VCaP (cell line): ENCODE measurements at regions not wholly inside any gene's neighbourhood (a gene's known extent, or its start where the extent isn't known, plus 50 kb on each side); places are given as distances from the start of the nearest gene placed in this dataset.
"Not testable (repeated sequence)": the region's sequence is repeated elsewhere in the genome, so short reads cannot be mapped to it uniquely, and the experiment has no call there.

Experiments
- H3K27ac ChIP-seq: fragments of 450-650 bp; 2 replicates; pipeline ENCODE4 v1.5.1; 2017
- TF ChIP-seq, protein P1 (sequence below): fragments of 450-650 bp; conservative IDR thresholded peaks from 2 replicates; pipeline ENCODE4 v1.5.1; 2017; ENCODE audit warnings: mild to moderate bottlenecking, moderate library complexity

- H3K27ac ChIP-seq = no peak overlapping the region
- TF ChIP-seq, protein P1, sequence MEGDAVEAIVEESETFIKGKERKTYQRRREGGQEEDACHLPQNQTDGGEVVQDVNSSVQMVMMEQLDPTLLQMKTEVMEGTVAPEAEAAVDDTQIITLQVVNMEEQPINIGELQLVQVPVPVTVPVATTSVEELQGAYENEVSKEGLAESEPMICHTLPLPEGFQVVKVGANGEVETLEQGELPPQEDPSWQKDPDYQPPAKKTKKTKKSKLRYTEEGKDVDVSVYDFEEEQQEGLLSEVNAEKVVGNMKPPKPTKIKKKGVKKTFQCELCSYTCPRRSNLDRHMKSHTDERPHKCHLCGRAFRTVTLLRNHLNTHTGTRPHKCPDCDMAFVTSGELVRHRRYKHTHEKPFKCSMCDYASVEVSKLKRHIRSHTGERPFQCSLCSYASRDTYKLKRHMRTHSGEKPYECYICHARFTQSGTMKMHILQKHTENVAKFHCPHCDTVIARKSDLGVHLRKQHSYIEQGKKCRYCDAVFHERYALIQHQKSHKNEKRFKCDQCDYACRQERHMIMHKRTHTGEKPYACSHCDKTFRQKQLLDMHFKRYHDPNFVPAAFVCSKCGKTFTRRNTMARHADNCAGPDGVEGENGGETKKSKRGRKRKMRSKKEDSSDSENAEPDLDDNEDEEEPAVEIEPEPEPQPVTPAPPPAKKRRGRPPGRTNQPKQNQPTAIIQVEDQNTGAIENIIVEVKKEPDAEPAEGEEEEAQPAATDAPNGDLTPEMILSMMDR = no peak
Measured at GRCh38 chr4:186829740-186830449, 106.2 kb upstream of the FAT1 start.

DNA sequence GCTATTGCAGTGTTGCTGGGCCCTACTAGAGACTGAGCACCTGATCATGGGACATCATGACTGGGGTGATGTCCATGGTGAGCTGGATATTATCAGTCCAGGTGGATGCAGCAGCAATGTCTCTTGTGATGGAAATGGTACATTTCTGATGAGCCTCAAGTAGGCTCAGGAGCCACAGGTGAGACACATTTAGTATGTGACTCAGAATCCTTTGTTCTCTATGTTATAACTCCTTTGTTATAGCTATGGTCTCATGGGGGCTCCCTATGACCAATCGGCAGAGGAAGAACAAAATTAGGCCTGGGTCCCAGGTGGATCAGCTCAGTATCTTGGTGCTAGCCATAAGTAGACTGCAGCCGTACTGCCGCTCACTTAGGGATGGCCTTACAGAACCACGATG lies 107.9 kb upstream of the FAT1 start:
- TF ChIP-seq, protein P1 = no peak
- no peak overlapping the region for H3K27ac ChIP-seq

DNA sequence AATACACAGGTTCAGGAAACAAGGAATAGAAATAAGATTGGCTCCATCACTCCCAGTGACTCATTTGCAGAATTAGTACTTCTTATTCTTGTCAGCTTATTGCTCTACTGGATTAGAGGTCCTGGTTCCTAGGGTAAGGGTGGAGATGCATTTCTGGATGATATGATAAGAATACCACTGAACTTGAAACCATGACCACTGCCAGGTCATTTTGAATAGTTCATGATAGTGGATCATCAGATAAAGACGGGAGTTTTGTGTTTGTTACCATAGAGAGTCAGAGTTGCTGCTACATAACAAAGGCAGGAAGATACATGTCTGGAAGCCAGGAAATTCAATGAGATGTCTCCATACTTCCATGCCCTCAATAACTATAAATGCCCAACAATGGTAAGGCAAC lies 109.2 kb upstream of the FAT1 start:
- H3K27ac ChIP-seq = no peak overlapping the region
- TF ChIP-seq, protein P1 = no peak

DNA sequence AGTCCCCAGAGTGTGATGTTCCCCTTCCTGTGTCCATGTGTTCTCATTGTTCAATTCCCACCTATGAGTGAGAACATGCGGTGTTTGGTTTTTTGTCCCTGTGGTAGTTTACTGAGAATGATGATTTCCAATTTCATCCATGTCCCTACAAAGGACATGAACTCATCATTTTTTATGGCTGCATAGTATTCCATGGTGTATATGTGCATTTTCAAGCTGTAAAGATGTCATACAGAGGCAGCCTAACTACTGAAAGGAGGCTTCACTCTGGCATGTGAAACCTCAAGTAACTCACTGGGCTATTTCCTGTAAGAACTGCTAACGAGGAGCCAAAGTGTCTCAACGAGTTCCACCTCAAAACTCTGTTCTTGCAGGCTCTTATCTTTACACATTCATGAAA lies 113.8 kb upstream of the FAT1 start:
- H3K27ac ChIP-seq = not testable (repeated sequence)

DNA sequence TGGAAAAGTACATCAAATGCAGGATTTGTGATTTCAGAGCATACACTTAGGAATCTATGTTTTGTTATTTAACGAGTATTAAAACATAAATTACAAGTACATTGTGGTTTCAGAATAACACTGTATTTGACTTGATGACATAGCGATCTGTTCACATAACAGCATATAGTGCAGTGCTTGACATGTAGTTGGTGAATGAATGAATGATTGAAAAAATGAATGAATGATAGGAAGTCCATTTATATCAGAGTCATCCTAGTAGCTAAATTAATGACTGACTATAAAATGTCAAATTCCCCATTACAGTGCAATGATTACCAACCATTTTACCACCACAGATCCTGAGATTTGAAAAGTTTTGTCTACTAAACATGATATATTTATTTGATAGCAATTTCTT lies 114.6 kb upstream of the FAT1 start:
- TF ChIP-seq, protein P1 = no peak
- H3K27ac ChIP-seq = no peak overlapping the region

DNA sequence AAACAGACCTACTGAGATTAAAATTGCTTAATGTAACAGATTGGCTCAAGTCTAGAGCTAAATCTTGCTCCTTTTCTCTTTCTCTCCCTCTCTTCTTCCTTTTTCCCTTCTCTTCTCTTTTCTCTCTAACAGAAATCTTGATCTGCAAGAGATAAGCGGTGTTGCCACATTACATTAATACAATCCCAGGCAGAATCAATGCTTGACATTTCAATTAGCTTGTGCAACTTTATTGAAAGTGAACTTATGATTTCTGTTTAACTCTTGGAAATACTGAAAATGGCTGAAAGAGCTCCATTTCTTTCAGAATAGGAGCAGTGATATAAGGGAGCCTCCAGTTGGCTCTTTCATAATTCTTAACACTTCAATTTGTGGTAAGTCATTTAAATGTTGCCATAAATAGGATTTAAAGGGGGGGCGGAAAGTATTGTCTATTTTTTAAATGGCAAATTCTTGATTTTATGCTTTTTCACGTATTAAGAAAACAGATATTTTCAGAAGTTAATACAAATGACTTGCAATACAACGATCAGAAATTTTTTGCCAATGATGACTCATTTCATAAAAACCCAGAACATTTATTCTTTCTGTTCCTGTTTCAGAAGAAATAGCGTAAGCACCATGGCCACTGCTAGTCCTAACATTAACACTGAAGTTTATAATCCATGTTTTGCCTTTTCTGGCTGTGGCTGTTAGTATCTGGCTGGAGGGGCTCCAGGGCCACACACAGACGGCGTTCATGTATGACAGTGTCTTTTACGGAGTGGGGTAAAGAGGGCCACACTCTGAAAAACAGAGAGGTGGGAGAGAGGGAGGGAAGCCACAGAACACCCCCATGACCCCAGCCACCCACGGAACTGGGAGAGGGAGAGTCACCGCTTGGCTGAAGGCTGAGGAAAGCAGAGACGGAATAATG lies 115.7 kb upstream of the FAT1 start:
- H3K27ac ChIP-seq = no peak overlapping the region
- TF ChIP-seq, protein P1 = no peak

DNA sequence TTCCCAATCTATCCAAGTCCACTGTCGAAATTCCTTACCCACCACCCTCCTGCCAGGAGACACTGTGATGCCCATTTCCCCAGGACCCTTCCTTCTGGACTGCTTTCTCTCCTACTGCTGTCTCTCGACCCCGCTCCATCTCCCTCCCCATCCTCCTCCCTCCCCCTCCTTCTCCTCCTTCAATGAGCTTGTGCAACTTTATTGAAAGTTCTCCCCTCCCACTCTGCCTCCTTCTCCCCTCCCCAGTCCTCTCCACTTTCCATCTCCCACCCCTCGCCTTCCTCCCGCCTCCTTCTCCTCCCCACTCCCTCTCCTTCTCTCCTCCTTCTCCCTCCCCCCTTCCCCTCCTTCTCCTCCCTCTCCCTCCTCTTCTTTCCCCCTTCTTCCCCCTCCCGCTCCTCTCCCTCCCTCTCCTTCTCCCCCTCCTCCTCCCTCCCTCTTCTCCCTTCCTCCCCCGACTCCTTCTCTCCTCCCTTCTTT lies 116.6 kb upstream of the FAT1 start:
- H3K27ac ChIP-seq = no peak overlapping the region
- TF ChIP-seq, protein P1 = no peak
